H1 (cell line): ENCODE measurements at regions not wholly inside any gene's neighbourhood (a gene's known extent, or its start where the extent isn't known, plus 50 kb on each side); places are given as distances from the start of the nearest gene placed in this dataset.

Experiments used
- CTCF ChIA-PET: fragments of 300-600 bp; sonication (Branson Sonifier 250); formaldehyde crosslinking; loops from one replicate; lab custom pipeline; 2021; ENCODE audit not compliant: partially characterized antibody; lab: Charles Lee
- POLR2A ChIA-PET: fragments of 300-600 bp; sonication (Branson Sonifier 250); formaldehyde crosslinking; loops from one replicate; lab custom pipeline; 2021; ENCODE audit warnings: inconsistent platforms; ENCODE audit not compliant: partially characterized antibody; lab: Charles Lee
- DNase-seq, 2 experiments: peaks; one replicate each; pipeline versions ENCODE4 v3.0.0 to v3.0.0-alpha.2; 2010 to 2022; ENCODE audit warnings: low spot score in 2 of 2, low read depth in 1 of 2, mixed read lengths in 1 of 2
- FAIRE-seq: peaks from 2 replicates; lab custom pipeline; 2011; peaks lifted over from hg19 to GRCh38; lab: Jason Lieb, UNC
- H2AFZ ChIP-seq: 2 replicates; pipeline ENCODE4 v1.8.1; 2012; ENCODE audit warnings: low read length, inconsistent platforms
- H2AK5ac ChIP-seq: 2 replicates; pipeline ENCODE4 v1.6.1; 2013; ENCODE audit warnings: low read depth, low read length
- H2BK120ac ChIP-seq: replicated peaks from 2 replicates; pipeline ENCODE3; 2013; ENCODE audit warnings: low read depth, low read length, inconsistent platforms
- H2BK12ac ChIP-seq: 2 replicates; pipeline ENCODE4 v1.6.1; 2013; ENCODE audit warnings: low read depth, low read length
- H2BK15ac ChIP-seq: 2 replicates; pipeline ENCODE4 v1.6.1; 2013; ENCODE audit warnings: low read length
- H2BK20ac ChIP-seq: 2 replicates; pipeline ENCODE4 v1.6.1; 2013; ENCODE audit warnings: low read length
- H2BK5ac ChIP-seq: 2 replicates; pipeline ENCODE4 v1.6.1; 2013; ENCODE audit warnings: low read depth, low read length
- H3K14ac ChIP-seq: 2 replicates; pipeline ENCODE4 v1.6.1; 2013; ENCODE audit warnings: inconsistent platforms; ENCODE audit not compliant: insufficient read length
- H3K18ac ChIP-seq: 2 replicates; pipeline ENCODE4 v1.6.1; 2013; ENCODE audit warnings: low read length; ENCODE audit errors: extremely low read depth
- H3K23ac ChIP-seq: 2 replicates; pipeline ENCODE4 v1.6.1; 2013; ENCODE audit warnings: inconsistent platforms; ENCODE audit not compliant: insufficient read length
- H3K23me2 ChIP-seq: 2 replicates; pipeline ENCODE4 v1.6.1; 2013; ENCODE audit warnings: low read depth, low read length
- H3K27ac ChIP-seq: 2 replicates; pipeline ENCODE4 v1.6.1; 2011; ENCODE audit warnings: low read depth, low read length, inconsistent platforms
- H3K27me3 ChIP-seq, 4 experiments: replicated peaks in 1 of 4; 1 replicate in 1 of 4; 2 replicates in 3 of 4; pipeline versions ENCODE4 v1.6.1 to v1.8.1; 2011 to 2013; ENCODE audit warnings: low read length in 3 of 4, mild to moderate bottlenecking in 3 of 4, inconsistent platforms in 2 of 4, mixed read lengths in 2 of 4, moderate library complexity in 1 of 4; ENCODE audit not compliant: control insufficient read depth in 3 of 4, insufficient read depth in 3 of 4; ENCODE audit errors: extremely low read depth in 1 of 4
- H3K36me3 ChIP-seq, 4 experiments: 2 replicates each; pipeline versions ENCODE4 v1.6.1 to v1.8.1; 2011 to 2013; ENCODE audit warnings: mild to moderate bottlenecking in 4 of 4, low read length in 3 of 4, moderate library complexity in 2 of 4, control low read depth in 1 of 4, inconsistent platforms in 1 of 4; ENCODE audit not compliant: insufficient read depth in 4 of 4, control insufficient read depth in 2 of 4
- H3K4ac ChIP-seq: replicated peaks from 2 replicates; pipeline ENCODE3; 2013; ENCODE audit warnings: low read length, low read depth, mixed read lengths, inconsistent platforms; ENCODE audit not compliant: insufficient read length
- H3K4me1 ChIP-seq, 4 experiments: replicated peaks in 1 of 4; 1 replicate in 1 of 4; 2 replicates in 3 of 4; pipeline versions ENCODE4 v1.6.1 to v1.8.1; 2011 to 2013; ENCODE audit warnings: low read length in 3 of 4, inconsistent platforms in 2 of 4, mixed read lengths in 1 of 4; ENCODE audit not compliant: insufficient read depth in 4 of 4, control insufficient read depth in 3 of 4
- H3K4me2 ChIP-seq, 2 experiments: 2 replicates each; pipeline versions ENCODE4 v1.6.1 to v1.8.1; 2011 to 2013; ENCODE audit warnings: low read depth in 2 of 2, low read length in 2 of 2, control low read depth in 1 of 2, inconsistent platforms in 1 of 2, mild to moderate bottlenecking in 1 of 2; ENCODE audit not compliant: insufficient read depth in 1 of 2
- H3K4me3 ChIP-seq, 4 experiments: fragments of 200-600, 300-600 bp in 1 of 4; sonication (generic), shearing (Covaris generic), sonication (Bioruptor Twin) in 1 of 4; 2 replicates each; pipeline versions ENCODE4 v1.5.1 to v1.8.1; 2011 to 2016; ENCODE audit warnings: low read length in 4 of 4, low read depth in 3 of 4, control low read depth in 2 of 4, inconsistent platforms in 2 of 4, mild to moderate bottlenecking in 2 of 4, mixed read lengths in 1 of 4, moderate library complexity in 1 of 4; ENCODE audit not compliant: insufficient read depth in 2 of 4; ENCODE audit errors: extremely low read depth in 1 of 4
- H3K56ac ChIP-seq: replicated peaks from 2 replicates; pipeline ENCODE3; 2013; ENCODE audit warnings: low read depth, mild to moderate bottlenecking, mixed read lengths, low read length, inconsistent platforms; ENCODE audit not compliant: insufficient read length
- H3K79me1 ChIP-seq: 2 replicates; pipeline ENCODE4 v1.6.1; 2013; ENCODE audit warnings: low read depth, low read length, control low read depth
- H3K79me2 ChIP-seq, 2 experiments: 2 replicates each; pipeline versions ENCODE4 v1.6.1 to v1.8.1; 2012 to 2013; ENCODE audit warnings: low read length in 2 of 2, mild to moderate bottlenecking in 2 of 2, inconsistent platforms in 1 of 2; ENCODE audit not compliant: insufficient read depth in 2 of 2, control insufficient read depth in 1 of 2
- H3K9ac ChIP-seq, 4 experiments: replicated peaks in 1 of 4; 1 replicate in 1 of 4; 2 replicates in 3 of 4; pipeline versions ENCODE4 v1.6.1 to v1.8.1; 2011 to 2013; ENCODE audit warnings: low read depth in 3 of 4, low read length in 3 of 4, control low read depth in 2 of 4, mild to moderate bottlenecking in 2 of 4, moderate library complexity in 2 of 4, inconsistent platforms in 1 of 4; ENCODE audit errors: extremely low read depth in 1 of 4
- H3K9me3 ChIP-seq, 2 experiments: 2 replicates each; pipeline versions ENCODE4 v1.6.1 to v1.8.1; 2012 to 2013; ENCODE audit warnings: mild to moderate bottlenecking in 2 of 2, moderate library complexity in 2 of 2, control low read depth in 1 of 2, inconsistent platforms in 1 of 2, low read depth in 1 of 2, low read length in 1 of 2, mixed read lengths in 1 of 2; ENCODE audit not compliant: insufficient read depth in 2 of 2
- H4K20me1 ChIP-seq, 2 experiments: replicated peaks in 1 of 2; 2 replicates each; pipeline versions ENCODE3 to v1.8.1; 2011 to 2013; ENCODE audit warnings: inconsistent platforms in 2 of 2, low read length in 2 of 2, mild to moderate bottlenecking in 1 of 2; ENCODE audit not compliant: insufficient read depth in 2 of 2, control insufficient read depth in 1 of 2
- H4K5ac ChIP-seq: 2 replicates; pipeline ENCODE4 v1.6.1; 2013; ENCODE audit warnings: low read length, low read depth, mixed read lengths, inconsistent platforms; ENCODE audit not compliant: insufficient read length
- H4K8ac ChIP-seq: 2 replicates; pipeline ENCODE4 v1.8.0; 2013; ENCODE audit warnings: mild to moderate bottlenecking, moderate library complexity, low read length, inconsistent platforms; ENCODE audit not compliant: insufficient read depth; ENCODE audit errors: extremely low read depth
- H4K91ac ChIP-seq: replicated peaks from 2 replicates; pipeline ENCODE3; 2013; ENCODE audit warnings: low read length, mixed read lengths, inconsistent platforms; ENCODE audit not compliant: insufficient read length
- ATF2 ChIP-seq: IDR thresholded peaks from 2 replicates; pipeline ENCODE4 v1.6.1; 2012; ENCODE audit warnings: low read length, inconsistent platforms
- BACH1 ChIP-seq: IDR thresholded peaks from 2 replicates; pipeline ENCODE4 v1.6.1; 2012; ENCODE audit warnings: low read length, improper control_type of control experiment
- CBX8 ChIP-seq: fragments of 300-800, 300-1000 bp; sonication (generic); IDR thresholded peaks from 2 replicates; pipeline ENCODE4 v1.7.1; 2016; ENCODE audit warnings: low read depth, low read length, borderline replicate concordance
- CHD1 ChIP-seq: IDR thresholded peaks from 2 replicates; pipeline ENCODE4 v1.6.1; 2012; ENCODE audit warnings: low read depth, low read length, improper control_type of control experiment
- CREB1 ChIP-seq: IDR thresholded peaks from 2 replicates; pipeline ENCODE4 v1.6.1; 2012; ENCODE audit warnings: inconsistent platforms
- E2F6 ChIP-seq: IDR thresholded peaks from 2 replicates; pipeline ENCODE4 v1.6.1; 2012; ENCODE audit warnings: inconsistent platforms
- EGR1 ChIP-seq: IDR thresholded peaks from 2 replicates; pipeline ENCODE4 v1.6.1; 2011; ENCODE audit warnings: low read depth, low read length, borderline replicate concordance
- HDAC6 ChIP-seq: IDR thresholded peaks from one replicate; pipeline ENCODE4 v1.7.1; 2012; ENCODE audit warnings: low read depth, mild to moderate bottlenecking, inconsistent platforms, low read length, moderate library complexity
- KDM1A ChIP-seq: fragments of 200-600, 300-600 bp; sonication (generic); IDR thresholded peaks from 2 replicates; pipeline ENCODE4 v1.7.1; 2016; ENCODE audit warnings: mild to moderate bottlenecking, low read length, borderline replicate concordance
- RAD21 ChIP-seq, 2 experiments: IDR thresholded peaks in 1 of 2; conservative IDR thresholded peaks in 1 of 2; 2 replicates each; pipeline ENCODE4 v1.6.1; 2011; ENCODE audit warnings: low read depth in 2 of 2, low read length in 2 of 2, improper control_type of control experiment in 1 of 2, inconsistent platforms in 1 of 2, mild to moderate bottlenecking in 1 of 2, moderate library complexity in 1 of 2
- SP4 ChIP-seq: IDR thresholded peaks from 2 replicates; pipeline ENCODE4 v1.6.1; 2012; ENCODE audit warnings: low read length, inconsistent platforms
- TAF1 ChIP-seq: IDR thresholded peaks from 2 replicates; pipeline ENCODE4 v1.6.1; 2011; ENCODE audit warnings: mild to moderate bottlenecking, low read depth, low read length
- TEAD4 ChIP-seq: IDR thresholded peaks from 2 replicates; pipeline ENCODE4 v1.6.1; 2012; ENCODE audit warnings: low read depth, low read length, inconsistent platforms, mixed read lengths
- WGBS, 2 experiments: shearing (Covaris generic) in 1 of 2; methylation state at CpG; one replicate each; pipeline versions ENCODE4 v1.1.6 to v1.1.7; 2013 to 2015; ENCODE audit warnings: low lambda C conversion rate in 2 of 2, mixed read lengths in 2 of 2, inconsistent platforms in 1 of 2, low coverage in 1 of 2, missing lambda C conversion rate in 1 of 2; ENCODE audit not compliant: insufficient replicate concordance in 2 of 2, insufficient coverage in 1 of 2, insufficient read length in 1 of 2; ENCODE audit errors: extremely low coverage in 1 of 2, missing lambda C conversion rate in 1 of 2; 5-methylcytosine and 5-hydroxymethylcytosine counted together

- 96% methylated on average over 3 of the region's 3 CpGs; no CpG with 5 or more reads in 1 of the 2 experiments for WGBS, 2 experiments
- H4K20me1 ChIP-seq, result no peaks in the 10 kb centered on the region
- H2AK5ac ChIP-seq, result no peak overlapping the region
- no peak overlapping the region for H2BK20ac ChIP-seq
- no peak overlapping the region for H3K4me3 ChIP-seq
- no peak overlapping the region for H2BK15ac ChIP-seq
- no peak overlapping the region for H3K56ac ChIP-seq
- H3K79me2 ChIP-seq, result no peaks in the 10 kb centered on the region
- no peak overlapping the region for H3K23ac ChIP-seq
- CTCF ChIA-PET, result no interaction called here
- H3K27ac ChIP-seq, result no peak overlapping the region
- H3K4me2 ChIP-seq, result no peak overlapping the region
- H2BK5ac ChIP-seq, result no peak overlapping the region
- no peak overlapping the region for H3K18ac ChIP-seq
- DNase-seq, result no peak
- no peak overlapping the region for H4K5ac ChIP-seq
- no peak overlapping the region for H4K91ac ChIP-seq
- no peaks in the 10 kb centered on the region for H3K23me2 ChIP-seq
- H3K4me1 ChIP-seq, result no peaks in the 10 kb centered on the region
- no peak overlapping the region for H2BK120ac ChIP-seq
- POLR2A ChIA-PET, result no interaction called here
- FAIRE-seq, result no peak
- no peak overlapping the region for H2BK12ac ChIP-seq
- H2AFZ ChIP-seq, result no peak overlapping the region
- no peak overlapping the region for H4K8ac ChIP-seq
- H3K27me3 ChIP-seq, result no peaks in the 10 kb centered on the region
- no peaks in the 10 kb centered on the region for H3K36me3 ChIP-seq
- H3K79me1 ChIP-seq, result no peaks in the 10 kb centered on the region
- H3K14ac ChIP-seq, result no peak overlapping the region
- no peak overlapping the region for H3K9ac ChIP-seq
- H3K4ac ChIP-seq, result no peak overlapping the region
- H3K9me3 ChIP-seq, result no peaks in the 10 kb centered on the region
- TF ChIP-seq TAF1, result no peak
- TF ChIP-seq BACH1, result no peak
- TF ChIP-seq E2F6, result no peak
- no peak for TF ChIP-seq CREB1
- TF ChIP-seq EGR1, result no peak
- no peak for TF ChIP-seq CBX8
- no peak for TF ChIP-seq CHD1
- no peak for TF ChIP-seq HDAC6
- no peak for TF ChIP-seq TEAD4
- no peak for TF ChIP-seq KDM1A
- no peak for TF ChIP-seq ATF2
- TF ChIP-seq SP4, result no peak
- TF ChIP-seq RAD21 (IDR thresholded peaks at IDR 0.05 in 1 of 2, conservative IDR thresholded peaks at IDR 0.05 in 1 of 2; ENCODE audit: low read depth in 2 of 2, low read length in 2 of 2), result no peak
Measured at GRCh38 chr9:22975951-22976350, 529.3 kb downstream of the DMRTA1 start.
